ENCODE measurements at regions not wholly inside any gene's neighbourhood (a gene's known extent, or its start where the extent isn't known, plus 50 kb on each side); places are given as distances from the start of the nearest gene placed in this dataset.

GRCh38 chr12:69070319-69071090, 137.5 kb upstream of the CPM start:
- peaks cover 45% of the 10 kb centered on the region for H3K4me1 Mint-ChIP-seq
- no peaks in the 10 kb centered on the region for H3K9me3 Mint-ChIP-seq
- H3K27ac Mint-ChIP-seq: peak overlapping the region; percentile 82
- H3K4me3 Mint-ChIP-seq: no peak overlapping the region
- DNase-seq: peak; percentile 64
- peaks cover 2% of the 10 kb centered on the region for H3K27me3 Mint-ChIP-seq (ENCODE audit: low read depth, poor library complexity)
- TF ChIP-seq CTCF (IDR thresholded peaks at IDR 0.05): peak; percentile 85
- no peaks in the 10 kb centered on the region for H3K36me3 Mint-ChIP-seq (ENCODE audit: low read depth)

- Mint-ChIP-seq H3K27me3 (ENCODE audit: low read depth, poor library complexity) (peaks cover 2% of the 10 kb centered on the region), H3K4me1 (peaks cover 39% of the 10 kb centered on the region), H3K27ac (peak overlapping the region; percentile 82), H3K4me3 (no peak overlapping the region), H3K9me3 (no peaks in the 10 kb centered on the region), H3K36me3 (ENCODE audit: low read depth) (no peaks in the 10 kb centered on the region)
- DNase-seq: no peak
- no peak for TF ChIP-seq CTCF (IDR thresholded peaks at IDR 0.05)
Observed at GRCh38 chr12:69071091-69071370, 138.1 kb upstream of the CPM start.

GRCh38 chr12:69073035-69073434, 140.1 kb upstream of the CPM start:
- peaks cover 3% of the 10 kb centered on the region for H3K9me3 Mint-ChIP-seq
- H3K4me3 Mint-ChIP-seq: no peak overlapping the region
- H3K27me3 Mint-ChIP-seq (ENCODE audit: low read depth, poor library complexity): peaks cover 2% of the 10 kb centered on the region
- no peaks in the 10 kb centered on the region for H3K36me3 Mint-ChIP-seq (ENCODE audit: low read depth)
- no peak for TF ChIP-seq CTCF (IDR thresholded peaks at IDR 0.05)
- H3K4me1 Mint-ChIP-seq: peaks cover 19% of the 10 kb centered on the region
- no peak for DNase-seq
- no peak overlapping the region for H3K27ac Mint-ChIP-seq

GRCh38 chr12:69074556-69075349, 141.8 kb upstream of the CPM start:
- DNase-seq: no peak
- no peaks in the 10 kb centered on the region for H3K36me3 Mint-ChIP-seq (ENCODE audit: low read depth)
- no peak overlapping the region for H3K4me3 Mint-ChIP-seq
- peaks cover 11% of the 10 kb centered on the region for H3K4me1 Mint-ChIP-seq
- peaks cover 6% of the 10 kb centered on the region for H3K27me3 Mint-ChIP-seq (ENCODE audit: low read depth, poor library complexity)
- TF ChIP-seq CTCF (IDR thresholded peaks at IDR 0.05): no peak
- peaks cover 3% of the 10 kb centered on the region for H3K9me3 Mint-ChIP-seq
- H3K27ac Mint-ChIP-seq: no peak overlapping the region

DNA sequence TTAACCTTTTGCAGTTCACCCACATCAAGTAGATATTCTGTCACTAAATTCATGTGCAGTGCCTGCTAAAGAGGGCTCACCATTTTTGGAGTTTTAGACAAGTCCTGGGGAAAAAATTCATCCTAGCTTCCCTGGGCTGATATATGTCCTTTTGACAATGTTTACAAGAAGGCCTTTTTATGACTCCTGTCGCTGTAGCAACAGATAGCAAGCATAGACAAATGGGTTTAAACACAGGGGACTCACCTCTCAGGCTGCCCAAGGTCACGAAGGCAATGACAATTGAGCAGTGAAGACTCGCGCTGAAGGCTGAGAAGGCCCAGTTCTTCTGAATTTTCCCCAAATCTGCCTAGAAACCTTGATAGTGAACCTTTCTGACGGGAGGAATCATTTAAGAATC, 150.7 kb upstream of the CPM start:
- Mint-ChIP-seq H3K4me3 (no peak overlapping the region), H3K9me3 (peaks cover 6% of the 10 kb centered on the region), H3K4me1 (peaks cover 29% of the 10 kb centered on the region), H3K27me3 (ENCODE audit: low read depth, poor library complexity) (peaks cover 3% of the 10 kb centered on the region), H3K36me3 (ENCODE audit: low read depth) (no peaks in the 10 kb centered on the region), H3K27ac (peak overlapping the region; percentile 84)
- no peak for TF ChIP-seq CTCF (IDR thresholded peaks at IDR 0.05)
- DNase-seq: no peak
